Prostate gland (tissue), 2 donors: ENCODE measurements at regions not wholly inside any gene's neighbourhood (a gene's known extent, or its start where the extent isn't known, plus 50 kb on each side); places are given as distances from the start of the nearest gene placed in this dataset.

ENCODE experiments used
- CTCF ChIP-seq, 4 experiments: fragments of 200-600 bp in 2 of 4; fragments of 450-650 bp in 2 of 4; sonication (generic) in 2 of 4; IDR thresholded peaks; 1 replicate in 3 of 4; 2 replicates in 1 of 4; pipeline ENCODE4 v1.5.1; 2016 to 2019; ENCODE audit warnings: antibody characterized with exemption in 4 of 4, mild to moderate bottlenecking in 2 of 4, moderate library complexity in 2 of 4
- POLR2A ChIP-seq: fragments of 450-650 bp; IDR thresholded peaks from one replicate; pipeline ENCODE4 v1.6.1; 2016; ENCODE audit warnings: antibody characterized with exemption, mild to moderate bottlenecking

GRCh38 chr3:64351713-64352638, 126.7 kb upstream of the PRICKLE2 start:
- no peak for TF ChIP-seq POLR2A
- TF ChIP-seq CTCF (IDR thresholded peaks at IDR 0.05) = no peak
